Fibroblast of lung (primary cell): ENCODE measurements at regions not wholly inside any gene's neighbourhood (a gene's known extent, or its start where the extent isn't known, plus 50 kb on each side); places are given as distances from the start of the nearest gene placed in this dataset.

Source experiments
- DNase-seq, 2 donors: peaks; one replicate each; pipeline versions ENCODE4 v3.0.0 to v3.0.0-alpha.2; 2010; ENCODE audit warnings: low read depth in 2 of 2
- H2AFZ ChIP-seq: 2 replicates; pipeline ENCODE4 v1.5.1; 2012; ENCODE audit warnings: low read length, control low read depth, inconsistent platforms
- H3K27ac ChIP-seq: 2 replicates; pipeline ENCODE4 v1.5.1; 2011; ENCODE audit warnings: low read length, control low read depth; ENCODE audit not compliant: insufficient read depth
- H3K27me3 ChIP-seq: 2 replicates; pipeline ENCODE4 v1.5.1; 2011; ENCODE audit warnings: mild to moderate bottlenecking, low read length; ENCODE audit not compliant: control insufficient read depth, insufficient read depth
- H3K36me3 ChIP-seq: 2 replicates; pipeline ENCODE4 v1.5.1; 2011; ENCODE audit warnings: low read length; ENCODE audit not compliant: control insufficient read depth, insufficient read depth
- H3K4me1 ChIP-seq: 2 replicates; pipeline ENCODE4 v1.5.1; 2011; ENCODE audit warnings: low read length; ENCODE audit not compliant: control insufficient read depth, insufficient read depth; ENCODE audit errors: extremely low read depth
- H3K4me2 ChIP-seq: 2 replicates; pipeline ENCODE4 v1.5.1; 2011; ENCODE audit warnings: low read length, control low read depth; ENCODE audit not compliant: insufficient read depth; ENCODE audit errors: extremely low read depth
- H3K4me3 ChIP-seq, 4 experiments: fragments of 200-600 bp in 1 of 4; sonication (generic) in 1 of 4; replicated peaks in 1 of 4; 2 replicates each; pipeline ENCODE4 v1.5.1; 2011 to 2016; ENCODE audit warnings: low read length in 4 of 4, low read depth in 3 of 4, mild to moderate bottlenecking in 3 of 4, control low read depth in 2 of 4, inconsistent platforms in 1 of 4, mixed read lengths in 1 of 4; ENCODE audit not compliant: insufficient read depth in 1 of 4; ENCODE audit errors: control extremely low read depth in 1 of 4
- H3K79me2 ChIP-seq: 2 replicates; pipeline ENCODE4 v1.5.1; 2012; ENCODE audit warnings: mild to moderate bottlenecking, low read length, inconsistent platforms; ENCODE audit not compliant: control insufficient read depth, insufficient read depth
- H3K9ac ChIP-seq: 2 replicates; pipeline ENCODE4 v1.5.1; 2011; ENCODE audit warnings: mild to moderate bottlenecking, low read length, control low read depth; ENCODE audit not compliant: insufficient read depth
- H3K9me3 ChIP-seq: 2 replicates; pipeline ENCODE4 v1.5.1; 2012; ENCODE audit warnings: low read depth, low read length; ENCODE audit not compliant: control insufficient read depth, insufficient read depth
- H4K20me1 ChIP-seq: 2 replicates; pipeline ENCODE4 v1.5.1; 2011; ENCODE audit warnings: low read length; ENCODE audit not compliant: control insufficient read depth, insufficient read depth; ENCODE audit errors: extremely low read depth
- EZH2 ChIP-seq: IDR thresholded peaks from 2 replicates; pipeline ENCODE4 v1.5.1; 2012; ENCODE audit warnings: low read length, control low read depth, mild to moderate bottlenecking; ENCODE audit errors: missing control alignments
- TF ChIP-seq, protein P1 (sequence below), 2 donors: IDR thresholded peaks in 1 of 2; conservative IDR thresholded peaks in 1 of 2; 1 replicate in 1 of 2; 2 replicates in 1 of 2; pipeline ENCODE4 v1.5.1; 2011 to 2012; ENCODE audit warnings: low read length in 2 of 2, control low read depth in 1 of 2, inconsistent platforms in 1 of 2, low read depth in 1 of 2, mild to moderate bottlenecking in 1 of 2

GRCh38 chr2:54360055-54360792 is 95.9 kb upstream of the SPTBN1 start:
- no peaks in the 10 kb centered on the region for H4K20me1 ChIP-seq
- DNase-seq = peak; percentile 76 to 79
- H3K27ac ChIP-seq = peak overlapping the region; percentile 43
- no peaks in the 10 kb centered on the region for H3K36me3 ChIP-seq
- H3K9ac ChIP-seq = no peak overlapping the region
- peaks cover 2% of the 10 kb centered on the region for H3K4me1 ChIP-seq
- no peaks in the 10 kb centered on the region for H3K79me2 ChIP-seq
- H3K4me3 ChIP-seq = peak overlapping the region in 2 of 4 experiments; percentile 12 to 34
- peak overlapping the region; percentile 90 for H3K4me2 ChIP-seq
- no peaks in the 10 kb centered on the region for H3K9me3 ChIP-seq
- TF ChIP-seq EZH2 = no peak
- TF ChIP-seq, protein P1, sequence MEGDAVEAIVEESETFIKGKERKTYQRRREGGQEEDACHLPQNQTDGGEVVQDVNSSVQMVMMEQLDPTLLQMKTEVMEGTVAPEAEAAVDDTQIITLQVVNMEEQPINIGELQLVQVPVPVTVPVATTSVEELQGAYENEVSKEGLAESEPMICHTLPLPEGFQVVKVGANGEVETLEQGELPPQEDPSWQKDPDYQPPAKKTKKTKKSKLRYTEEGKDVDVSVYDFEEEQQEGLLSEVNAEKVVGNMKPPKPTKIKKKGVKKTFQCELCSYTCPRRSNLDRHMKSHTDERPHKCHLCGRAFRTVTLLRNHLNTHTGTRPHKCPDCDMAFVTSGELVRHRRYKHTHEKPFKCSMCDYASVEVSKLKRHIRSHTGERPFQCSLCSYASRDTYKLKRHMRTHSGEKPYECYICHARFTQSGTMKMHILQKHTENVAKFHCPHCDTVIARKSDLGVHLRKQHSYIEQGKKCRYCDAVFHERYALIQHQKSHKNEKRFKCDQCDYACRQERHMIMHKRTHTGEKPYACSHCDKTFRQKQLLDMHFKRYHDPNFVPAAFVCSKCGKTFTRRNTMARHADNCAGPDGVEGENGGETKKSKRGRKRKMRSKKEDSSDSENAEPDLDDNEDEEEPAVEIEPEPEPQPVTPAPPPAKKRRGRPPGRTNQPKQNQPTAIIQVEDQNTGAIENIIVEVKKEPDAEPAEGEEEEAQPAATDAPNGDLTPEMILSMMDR (conservative IDR thresholded peaks at IDR 0.05 in 1 of 2, IDR thresholded peaks at IDR 0.05 in 1 of 2; ENCODE audit: low read depth in 1 of 2, low read length in 2 of 2) = no peak
- H2AFZ ChIP-seq = peak overlapping the region; percentile 89
- no peaks in the 10 kb centered on the region for H3K27me3 ChIP-seq

DNA sequence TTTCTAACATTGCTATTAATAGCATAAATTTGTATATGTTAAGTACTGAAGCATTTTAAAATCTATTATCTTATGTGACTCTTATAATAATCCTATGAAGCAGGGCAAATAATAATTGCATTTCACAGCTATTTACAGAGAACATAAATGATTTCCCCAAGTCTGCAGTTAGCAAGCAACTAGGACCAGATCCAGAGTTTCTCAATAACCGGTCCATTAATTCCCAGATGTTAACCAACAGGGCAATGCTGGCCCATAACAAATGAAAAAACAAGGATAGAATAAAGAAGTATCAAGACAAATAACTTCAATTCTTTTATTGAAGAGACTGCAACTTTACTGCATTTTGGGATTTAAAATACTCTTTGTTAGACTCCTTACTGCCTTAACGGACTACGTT is 91.7 kb upstream of the SPTBN1 start:
- DNase-seq = no peak
- Histone ChIP-seq H3K79me2 (no peaks in the 10 kb centered on the region), H3K27me3 (no peaks in the 10 kb centered on the region), H2AFZ (no peak overlapping the region), H3K4me3 (no peak overlapping the region), H3K4me1 (peaks cover 2% of the 10 kb centered on the region), H3K4me2 (no peak overlapping the region), H3K36me3 (no peaks in the 10 kb centered on the region), H3K9ac (no peak overlapping the region), H3K27ac (no peak overlapping the region), H4K20me1 (no peaks in the 10 kb centered on the region), H3K9me3 (no peaks in the 10 kb centered on the region)
- no peak for TF ChIP-seq EZH2
- TF ChIP-seq, protein P1 (conservative IDR thresholded peaks at IDR 0.05 in 1 of 2, IDR thresholded peaks at IDR 0.05 in 1 of 2; ENCODE audit: low read depth in 1 of 2, low read length in 2 of 2) = no peak

- Histone ChIP-seq H3K79me2 (no peaks in the 10 kb centered on the region), H3K9ac (no peak overlapping the region), H3K27ac (no peak overlapping the region), H3K36me3 (no peaks in the 10 kb centered on the region), H3K4me1 (peaks cover 6% of the 10 kb centered on the region), H3K9me3 (no peaks in the 10 kb centered on the region), H2AFZ (no peak overlapping the region), H4K20me1 (no peaks in the 10 kb centered on the region), H3K4me3 (no peak overlapping the region), H3K4me2 (no peak overlapping the region), H3K27me3 (no peaks in the 10 kb centered on the region)
- TF ChIP-seq EZH2 = no peak
- TF ChIP-seq, protein P1 (conservative IDR thresholded peaks at IDR 0.05 in 1 of 2, IDR thresholded peaks at IDR 0.05 in 1 of 2; ENCODE audit: low read depth in 1 of 2, low read length in 2 of 2) = no peak
- no peak for DNase-seq
Measured at GRCh38 chr2:54365661-54366060, 90.5 kb upstream of the SPTBN1 start.
